ENCODE measurements at regions not wholly inside any gene's neighbourhood (a gene's known extent, or its start where the extent isn't known, plus 50 kb on each side); places are given as distances from the start of the nearest gene placed in this dataset.
"Not testable (repeated sequence)": the region's sequence is repeated elsewhere in the genome, so short reads cannot be mapped to it uniquely, and the experiment has no call there.

GRCh38 chr6:27807441-27808241, 104.6 kb downstream of the OR2B2 start:
- TF ChIP-seq, protein P1, sequence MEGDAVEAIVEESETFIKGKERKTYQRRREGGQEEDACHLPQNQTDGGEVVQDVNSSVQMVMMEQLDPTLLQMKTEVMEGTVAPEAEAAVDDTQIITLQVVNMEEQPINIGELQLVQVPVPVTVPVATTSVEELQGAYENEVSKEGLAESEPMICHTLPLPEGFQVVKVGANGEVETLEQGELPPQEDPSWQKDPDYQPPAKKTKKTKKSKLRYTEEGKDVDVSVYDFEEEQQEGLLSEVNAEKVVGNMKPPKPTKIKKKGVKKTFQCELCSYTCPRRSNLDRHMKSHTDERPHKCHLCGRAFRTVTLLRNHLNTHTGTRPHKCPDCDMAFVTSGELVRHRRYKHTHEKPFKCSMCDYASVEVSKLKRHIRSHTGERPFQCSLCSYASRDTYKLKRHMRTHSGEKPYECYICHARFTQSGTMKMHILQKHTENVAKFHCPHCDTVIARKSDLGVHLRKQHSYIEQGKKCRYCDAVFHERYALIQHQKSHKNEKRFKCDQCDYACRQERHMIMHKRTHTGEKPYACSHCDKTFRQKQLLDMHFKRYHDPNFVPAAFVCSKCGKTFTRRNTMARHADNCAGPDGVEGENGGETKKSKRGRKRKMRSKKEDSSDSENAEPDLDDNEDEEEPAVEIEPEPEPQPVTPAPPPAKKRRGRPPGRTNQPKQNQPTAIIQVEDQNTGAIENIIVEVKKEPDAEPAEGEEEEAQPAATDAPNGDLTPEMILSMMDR (conservative IDR thresholded peaks at IDR 0.05 in 1 of 2, IDR thresholded peaks at IDR 0.05 in 1 of 2; ENCODE audit: low read depth in 1 of 2, low read length in 2 of 2): not testable (repeated sequence)
- not testable (repeated sequence) for TF ChIP-seq EZH2 (IDR thresholded peaks at IDR 0.05; ENCODE audit: low read length, missing control alignments)
